ENCODE measurements at regions not wholly inside any gene's neighbourhood (a gene's known extent, or its start where the extent isn't known, plus 50 kb on each side); places are given as distances from the start of the nearest gene placed in this dataset.
"Not testable (repeated sequence)": the region's sequence is repeated elsewhere in the genome, so short reads cannot be mapped to it uniquely, and the experiment has no call there.

- DNase-seq (ENCODE audit: low read depth, low spot score) = no peak
These were observed 728.8 kb upstream of the FAT3 start for GRCh38 chr11:91495837-91496236.

GRCh38 chr11:91489989-91490388, 734.6 kb upstream of the FAT3 start:
- DNase-seq (ENCODE audit: low read depth, low spot score) = no peak

GRCh38 chr11:91483956-91484355, 740.7 kb upstream of the FAT3 start:
- DNase-seq (ENCODE audit: low read depth, low spot score) = not testable (repeated sequence)

- DNase-seq (ENCODE audit: low read depth, low spot score) = not testable (repeated sequence)
These were observed 742.7 kb upstream of the FAT3 start for GRCh38 chr11:91481875-91482274.

GRCh38 chr11:91470656-91471055, 754.0 kb upstream of the FAT3 start:
- no peak for DNase-seq (ENCODE audit: low read depth, low spot score)

GRCh38 chr11:91459840-91460239, 764.8 kb upstream of the FAT3 start:
- DNase-seq (ENCODE audit: low read depth, low spot score) = no peak

- DNase-seq (ENCODE audit: low read depth, low spot score) = no peak
These were observed 778.4 kb upstream of the FAT3 start for GRCh38 chr11:91446267-91446666.

- DNase-seq (ENCODE audit: low read depth, low spot score) = no peak
These were observed 788.8 kb upstream of the FAT3 start for GRCh38 chr11:91435694-91436395.

GRCh38 chr11:91433284-91434010, 791.2 kb upstream of the FAT3 start:
- no peak for DNase-seq (ENCODE audit: low read depth, low spot score)

- DNase-seq (ENCODE audit: low read depth, low spot score) = no peak
These were observed 803.0 kb upstream of the FAT3 start for GRCh38 chr11:91421641-91422040.

- DNase-seq (ENCODE audit: low read depth, low spot score) = no peak
These were observed 816.8 kb upstream of the FAT3 start for GRCh38 chr11:91407842-91408241.

- no peak for DNase-seq (ENCODE audit: low read depth, low spot score)
These were observed 818.6 kb upstream of the FAT3 start for GRCh38 chr11:91406009-91406408.

GRCh38 chr11:91404344-91404743, 820.3 kb upstream of the FAT3 start:
- DNase-seq (ENCODE audit: low read depth, low spot score) = no peak

- no peak for DNase-seq (ENCODE audit: low read depth, low spot score)
These were observed 827.5 kb upstream of the FAT3 start for GRCh38 chr11:91397134-91397468.

- no peak for DNase-seq (ENCODE audit: low read depth, low spot score)
These were observed 828.1 kb upstream of the FAT3 start for GRCh38 chr11:91396236-91397133.

- DNase-seq (ENCODE audit: low read depth, low spot score) = no peak
These were observed 829.7 kb upstream of the FAT3 start for GRCh38 chr11:91394727-91395414.

- DNase-seq (ENCODE audit: low read depth, low spot score) = no peak
These were observed 830.4 kb upstream of the FAT3 start for GRCh38 chr11:91394073-91394726.

GRCh38 chr11:91382946-91383345, 841.7 kb upstream of the FAT3 start:
- DNase-seq (ENCODE audit: low read depth, low spot score) = no peak

- no peak for DNase-seq (ENCODE audit: low read depth, low spot score)
These were observed 849.8 kb upstream of the FAT3 start for GRCh38 chr11:91374794-91375193.

GRCh38 chr11:91373497-91373896, 851.1 kb upstream of the FAT3 start:
- DNase-seq (ENCODE audit: low read depth, low spot score) = no peak

- DNase-seq (ENCODE audit: low read depth, low spot score) = no peak
These were observed 857.8 kb upstream of the FAT3 start for GRCh38 chr11:91366816-91367215.

Measured in smooth muscle cell of the brain vasculature (primary cell).